Fibroblast of skin of left quadriceps (primary cell): ENCODE measurements at regions not wholly inside any gene's neighbourhood (a gene's known extent, or its start where the extent isn't known, plus 50 kb on each side); places are given as distances from the start of the nearest gene placed in this dataset.

Experiments
- DNase-seq, 2 experiments: peaks; one replicate each; pipeline ENCODE4 v3.0.0-alpha.2; 2013; ENCODE audit warnings: low read depth in 2 of 2

DNA sequence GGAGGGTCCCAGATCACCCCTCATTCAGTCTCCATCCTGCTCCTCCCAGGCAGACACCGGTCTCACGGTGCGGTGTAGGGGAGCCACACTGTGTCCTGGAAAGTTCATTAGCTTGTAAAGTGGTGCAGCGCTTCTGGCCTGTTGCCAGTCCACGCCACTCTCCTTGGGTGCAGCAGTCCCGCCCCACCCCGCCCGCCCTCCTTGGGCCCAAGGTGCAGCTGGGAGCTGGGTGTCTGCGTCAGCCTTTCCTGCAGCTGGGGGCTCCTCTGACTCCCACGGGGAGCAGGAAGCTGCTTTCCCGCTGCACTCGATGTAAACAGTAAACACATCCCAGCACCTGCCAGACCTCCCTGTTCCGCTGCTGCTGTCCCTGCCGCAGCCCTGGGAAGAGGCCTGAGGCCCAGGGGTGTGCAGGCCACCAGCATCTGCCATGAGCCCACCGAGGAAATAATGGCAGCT lies 53.8 kb upstream of the ASB18 start:
- no peak for DNase-seq

DNA sequence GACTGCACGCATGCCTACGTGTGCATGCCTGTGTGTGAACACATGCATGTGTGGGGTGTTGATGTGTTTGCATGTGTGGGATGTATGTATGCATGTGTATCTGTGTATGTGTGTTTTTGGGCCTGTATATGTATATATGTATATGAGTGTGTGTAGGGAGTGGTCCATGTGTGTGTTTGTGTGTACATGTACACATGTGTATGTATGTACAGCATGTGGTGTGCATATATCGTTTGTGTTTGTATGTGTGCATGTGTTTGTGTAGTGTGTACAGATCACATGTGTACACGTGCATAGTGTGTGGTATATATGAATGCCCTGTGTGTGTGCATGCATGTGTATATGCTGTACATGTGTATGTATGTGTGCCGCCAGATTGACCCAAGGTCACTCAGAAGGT lies 54.2 kb upstream of the ASB18 start:
- DNase-seq, result no peak

DNA sequence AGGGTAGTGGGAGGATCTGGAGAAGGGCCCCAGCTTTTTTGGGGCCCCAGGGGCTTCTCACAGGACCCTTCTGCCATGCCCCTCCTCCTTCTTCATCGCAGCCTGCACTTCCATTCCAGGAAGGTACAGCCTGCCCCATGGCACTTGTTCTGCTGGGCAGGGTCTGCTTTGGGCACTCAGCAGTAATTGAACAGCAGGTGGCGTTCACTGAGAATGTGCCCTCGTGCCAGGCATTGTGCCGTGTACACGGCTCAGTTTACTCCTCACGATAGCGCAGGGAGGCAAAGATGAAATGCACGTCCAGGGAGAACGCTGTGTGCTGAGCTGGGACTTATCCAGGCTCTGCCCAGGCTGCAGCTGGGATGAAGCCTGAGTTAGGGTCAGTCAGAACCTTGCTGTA lies 54.8 kb upstream of the ASB18 start:
- DNase-seq, result no peak

DNA sequence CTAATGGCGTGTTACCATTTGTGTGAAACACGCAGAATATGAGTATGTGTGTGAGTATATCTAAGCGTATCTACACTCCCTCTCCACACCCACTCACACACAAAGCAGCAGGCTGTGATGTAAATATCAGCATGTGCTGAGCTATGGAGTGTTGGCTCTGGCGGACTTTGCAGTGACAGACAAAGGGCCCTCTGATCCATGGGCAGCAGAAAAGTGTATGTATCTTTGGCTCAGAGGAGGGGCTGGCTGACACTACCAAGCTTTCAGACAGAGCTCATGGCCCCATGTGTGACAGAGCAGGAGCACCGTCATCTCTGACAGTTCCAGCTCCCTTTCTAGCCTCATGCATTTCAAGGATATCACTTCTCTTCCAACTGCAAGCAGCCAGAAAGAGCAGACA lies 57.2 kb upstream of the ASB18 start:
- no peak for DNase-seq

DNA sequence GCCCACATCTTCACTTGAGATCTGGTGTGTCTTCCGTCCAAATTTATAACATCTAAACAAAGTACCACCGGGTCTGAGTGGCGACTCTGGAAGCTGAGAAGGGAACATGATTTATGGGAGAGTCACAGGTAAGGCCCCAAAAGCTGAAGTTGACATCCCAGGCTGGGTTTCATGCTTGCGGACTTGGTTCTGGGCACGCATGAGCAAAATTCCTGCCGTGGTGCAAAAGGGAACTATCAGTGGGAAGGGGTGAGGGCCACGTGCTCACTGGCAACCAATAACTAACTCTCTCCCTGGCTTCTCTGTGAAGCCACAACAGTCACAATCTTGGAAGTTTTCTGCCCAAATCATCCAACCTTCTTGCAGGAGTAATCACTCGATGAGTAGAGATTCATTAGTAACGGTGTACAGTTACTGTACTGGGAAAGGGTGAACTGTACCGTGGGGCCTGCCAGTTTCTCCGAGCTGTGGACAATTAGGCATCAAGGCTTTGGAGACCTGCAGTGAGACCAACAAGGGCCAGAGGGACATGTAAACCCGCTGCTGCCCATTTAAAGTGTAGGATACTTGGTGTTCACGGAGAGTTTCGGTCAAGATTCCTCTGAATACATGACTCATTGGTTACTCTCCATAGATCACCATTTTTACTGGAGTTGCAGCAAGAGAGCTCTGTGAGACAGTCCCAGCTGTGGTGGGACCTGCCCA lies 69.4 kb upstream of the ASB18 start:
- DNase-seq, result no peak

DNA sequence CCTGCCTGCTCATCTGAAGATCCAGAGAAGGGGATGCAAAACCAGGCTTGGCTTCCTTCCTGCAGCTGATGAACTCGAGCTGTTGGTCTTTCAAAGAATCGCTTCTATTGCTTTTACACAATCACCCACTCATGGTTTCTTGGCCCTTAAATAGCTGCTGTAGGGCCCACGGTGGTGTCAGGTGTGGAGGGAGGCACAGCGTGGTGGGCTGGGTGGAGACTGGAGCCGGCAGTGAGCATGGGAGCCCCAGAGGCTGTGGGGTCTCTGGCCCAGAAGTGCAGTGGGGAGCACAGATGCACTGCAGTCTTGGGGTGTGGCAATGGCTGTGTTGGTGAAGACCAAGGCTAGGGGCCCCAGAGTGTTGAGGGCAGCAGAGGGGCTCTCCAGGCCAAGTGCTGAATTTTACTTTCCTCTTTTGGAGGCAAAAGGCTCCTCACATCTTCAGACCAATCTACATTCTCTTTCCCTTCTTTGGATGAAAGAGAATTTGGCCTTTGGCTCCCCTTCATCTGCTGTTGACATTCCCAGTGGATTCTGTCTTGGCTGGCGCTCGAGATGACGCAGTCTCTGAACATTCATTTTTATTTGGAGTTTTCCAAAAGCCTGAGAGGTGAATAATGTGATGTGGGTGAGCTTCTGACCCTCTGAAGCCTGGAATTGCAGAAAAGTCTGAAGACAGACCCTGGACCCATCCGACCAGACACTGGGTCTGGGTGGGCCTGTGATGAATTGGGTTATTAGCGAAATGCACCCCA lies 70.1 kb upstream of the ASB18 start:
- no peak for DNase-seq

DNA sequence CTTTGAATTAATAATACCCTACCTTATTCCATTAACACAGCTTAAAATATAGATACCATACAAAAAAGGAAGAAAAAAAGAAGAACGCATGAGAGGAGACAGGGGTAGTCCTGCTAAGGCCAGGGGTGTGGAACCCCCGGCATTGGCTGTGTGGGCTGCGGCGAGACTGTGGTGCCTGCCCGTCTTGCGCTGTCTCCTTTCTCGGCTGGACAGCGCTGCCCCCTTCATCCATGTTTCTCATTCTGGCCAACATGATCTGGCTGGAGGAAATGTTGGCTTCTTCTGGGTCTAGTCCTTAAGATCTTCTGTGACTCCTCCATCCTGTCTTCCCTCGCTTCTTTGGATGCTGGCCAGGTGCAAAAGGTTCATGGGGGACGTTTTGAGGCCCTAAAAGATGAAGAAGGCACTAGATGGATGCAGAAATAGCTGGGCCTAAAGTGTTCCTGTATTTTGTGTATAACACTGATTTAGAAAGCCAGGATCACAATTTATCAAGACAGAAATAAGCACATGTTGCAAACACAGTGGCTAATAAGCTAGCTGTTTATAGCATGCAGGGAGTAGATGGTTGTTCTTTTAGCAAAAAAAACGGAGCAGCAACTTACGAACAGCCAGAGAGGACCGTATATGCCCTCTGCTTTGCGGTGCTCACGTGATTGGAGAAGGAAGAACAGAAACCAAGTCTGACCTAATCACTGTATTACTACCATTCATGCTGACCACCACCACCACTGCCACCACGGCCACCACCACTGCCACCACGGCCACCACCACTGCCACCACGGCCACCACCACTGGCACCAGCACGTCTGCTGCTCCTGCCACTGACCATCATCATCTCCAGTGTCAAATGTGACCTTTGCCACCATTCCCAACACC lies 71.7 kb upstream of the ASB18 start:
- no peak for DNase-seq

DNA sequence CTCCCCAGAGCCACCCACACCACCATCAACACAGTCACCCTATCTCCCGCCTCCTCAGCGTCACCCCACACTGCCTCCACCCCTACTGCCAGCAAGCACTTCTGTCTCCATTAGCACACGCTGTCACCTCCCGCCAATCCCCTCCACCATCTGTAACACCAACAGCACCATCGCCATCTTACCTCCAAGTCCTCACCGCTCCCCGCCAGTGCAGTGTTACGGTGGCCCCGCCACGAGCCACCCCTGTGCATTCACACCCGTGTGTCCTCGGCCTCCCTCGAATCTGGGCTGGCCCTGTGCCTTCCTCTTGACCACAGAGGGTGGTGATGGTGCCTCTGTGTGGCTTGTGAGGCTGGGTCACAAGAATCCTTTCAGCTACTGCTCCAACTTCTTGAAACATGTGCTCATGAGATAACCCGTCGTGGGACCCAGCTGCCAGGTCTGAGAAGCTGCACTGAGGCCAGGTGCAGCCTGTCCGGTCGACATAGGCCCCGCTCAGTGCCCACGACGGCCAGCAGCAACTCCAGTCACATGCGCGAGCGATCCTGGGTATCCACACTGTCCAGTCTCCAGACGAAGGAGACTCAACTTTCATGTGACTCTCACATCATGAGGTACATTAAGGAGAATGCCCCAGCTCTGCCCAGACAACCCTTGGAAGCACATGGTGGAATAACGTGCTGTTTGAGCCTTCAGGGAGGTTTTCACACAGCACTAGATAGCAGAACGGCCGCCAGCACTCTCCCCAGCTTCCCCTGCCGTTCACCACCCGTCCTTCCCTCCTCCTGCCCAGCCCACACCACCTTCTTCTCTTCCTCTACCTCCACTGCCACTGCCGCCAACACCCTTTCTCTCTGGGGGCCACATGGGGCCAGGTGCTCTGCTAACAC lies 72.6 kb upstream of the ASB18 start:
- no peak for DNase-seq

DNA sequence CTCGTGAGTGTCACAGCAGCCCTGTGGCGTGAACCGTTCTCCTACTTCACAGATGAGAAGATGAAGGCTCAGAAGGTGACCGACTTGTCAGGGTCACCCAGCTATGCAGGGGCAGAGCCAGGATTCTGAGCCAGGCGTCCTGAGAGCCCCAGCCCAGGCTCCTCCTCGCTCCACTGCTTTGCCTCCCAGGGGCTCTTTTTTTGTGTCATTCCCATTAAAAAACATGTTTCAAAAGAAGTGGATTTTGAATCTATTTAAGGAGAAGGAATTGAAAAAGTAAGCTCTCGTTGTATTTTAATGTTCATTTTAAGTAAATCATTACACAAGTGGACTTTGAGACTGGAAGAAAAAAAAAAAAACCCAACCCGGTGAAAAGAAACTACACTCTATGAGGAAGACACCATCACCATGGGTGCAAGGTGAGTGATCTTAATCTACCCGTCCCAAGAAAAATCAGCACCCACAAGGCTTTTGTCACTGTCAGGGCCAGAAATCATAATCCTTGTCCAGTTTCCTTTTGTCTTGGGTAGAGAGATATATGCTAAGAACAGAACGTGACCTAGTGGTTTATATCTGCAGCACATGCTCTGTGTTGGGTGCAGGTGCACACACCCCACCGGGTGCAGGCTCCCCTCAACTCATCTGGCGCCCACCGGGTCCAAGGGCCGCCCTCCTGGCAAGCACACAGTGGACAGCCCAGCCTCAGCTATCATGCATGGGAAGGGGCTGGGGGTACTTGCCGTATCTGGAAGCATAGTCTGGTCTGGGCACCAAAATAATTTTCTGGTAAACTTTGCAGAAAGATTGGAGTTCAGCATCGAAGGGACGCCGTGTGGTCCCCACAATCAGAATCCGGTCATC lies 73.5 kb upstream of the ASB18 start:
- no peak for DNase-seq

DNA sequence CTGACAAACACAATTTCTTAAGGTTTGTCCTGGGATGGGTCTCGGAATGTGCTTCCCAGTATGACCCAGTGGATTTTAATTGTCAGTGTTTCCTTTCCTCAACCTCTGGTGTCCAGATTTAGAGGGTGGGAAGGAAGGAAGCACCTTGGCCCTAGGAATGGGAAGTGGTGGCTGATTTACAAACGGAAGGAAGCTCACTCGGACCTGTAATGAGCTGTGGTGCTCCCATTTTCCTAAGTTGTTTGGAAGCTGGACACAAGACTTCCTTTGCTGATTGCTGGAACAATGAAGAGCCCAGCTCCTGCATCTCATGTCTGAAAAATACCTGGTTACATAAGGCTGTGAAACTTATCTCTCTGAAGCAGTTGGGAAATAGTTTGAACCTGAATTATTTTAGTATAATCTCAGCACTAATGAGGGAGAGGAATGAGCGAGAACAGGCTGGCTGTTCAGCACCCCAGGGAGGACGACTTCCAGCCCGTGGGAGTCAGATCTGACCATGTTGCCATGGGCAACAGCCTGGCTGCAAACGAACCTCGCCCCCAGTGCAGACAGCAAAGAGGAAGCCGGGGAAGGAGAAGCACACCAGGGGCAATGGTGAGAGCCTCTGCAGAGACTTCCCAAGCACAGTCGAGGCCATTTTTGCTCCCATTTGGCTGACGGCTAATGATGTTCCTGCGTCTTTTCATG lies 74.4 kb upstream of the ASB18 start:
- no peak for DNase-seq

DNA sequence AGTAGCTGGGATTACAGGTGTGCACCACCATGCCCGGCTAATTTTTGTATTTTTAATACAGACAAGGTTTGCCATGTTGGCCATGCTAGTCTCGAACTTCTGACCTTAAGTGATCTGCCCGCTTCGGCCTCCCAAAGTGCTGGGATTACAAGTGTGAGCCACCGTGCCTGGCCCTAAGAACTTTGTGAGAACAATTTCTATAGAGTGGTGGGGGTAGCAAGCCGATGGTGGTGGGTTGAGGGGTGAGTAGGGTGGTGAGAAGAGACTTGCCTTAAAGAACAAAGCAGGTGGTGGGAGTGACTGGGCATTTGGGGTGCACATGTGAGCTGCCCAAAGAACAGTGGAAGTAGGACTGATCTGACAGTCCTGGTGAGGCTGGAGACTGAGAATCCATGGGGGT lies 76.0 kb upstream of the ASB18 start:
- no peak for DNase-seq

DNA sequence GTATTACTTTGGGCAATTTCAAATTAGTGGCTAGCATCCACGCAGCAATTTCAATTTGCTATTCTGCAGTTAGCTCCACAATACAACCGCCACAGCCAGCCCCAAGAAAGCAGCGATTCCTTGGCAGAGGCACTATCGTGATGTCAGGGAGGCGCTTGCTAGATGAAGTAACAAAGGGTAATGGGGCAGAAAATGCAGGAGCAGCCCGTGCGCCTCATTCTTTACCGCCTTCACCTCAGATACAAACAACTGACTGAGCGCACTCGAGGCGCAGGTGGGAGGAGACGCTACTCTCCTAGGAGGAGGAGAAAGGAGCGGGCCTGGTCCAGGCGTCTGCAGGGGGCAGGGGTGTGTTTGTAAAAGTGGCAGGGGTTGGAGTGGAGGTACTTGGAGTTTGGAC lies 76.9 kb upstream of the ASB18 start:
- no peak for DNase-seq

DNA sequence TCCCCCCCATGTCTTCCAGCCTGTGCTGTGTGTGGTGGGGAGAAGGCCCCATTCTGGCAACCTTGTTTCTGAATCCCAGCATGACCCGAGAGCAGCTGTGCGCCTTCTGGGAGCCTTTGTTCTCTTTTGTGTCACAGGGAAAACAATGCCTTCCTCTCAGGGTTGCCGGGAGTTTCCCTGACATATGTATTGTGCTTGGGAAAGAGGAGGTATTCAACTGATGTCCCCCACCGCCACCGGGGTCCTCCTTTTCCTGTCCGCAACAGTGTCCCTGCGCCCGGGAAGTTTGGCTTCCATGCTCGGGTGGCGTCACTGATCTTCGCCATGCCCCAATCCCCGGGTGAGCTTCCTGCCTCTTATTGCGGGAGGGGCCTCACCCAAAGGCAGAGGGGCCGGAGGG lies 77.5 kb upstream of the ASB18 start:
- no peak for DNase-seq

DNA sequence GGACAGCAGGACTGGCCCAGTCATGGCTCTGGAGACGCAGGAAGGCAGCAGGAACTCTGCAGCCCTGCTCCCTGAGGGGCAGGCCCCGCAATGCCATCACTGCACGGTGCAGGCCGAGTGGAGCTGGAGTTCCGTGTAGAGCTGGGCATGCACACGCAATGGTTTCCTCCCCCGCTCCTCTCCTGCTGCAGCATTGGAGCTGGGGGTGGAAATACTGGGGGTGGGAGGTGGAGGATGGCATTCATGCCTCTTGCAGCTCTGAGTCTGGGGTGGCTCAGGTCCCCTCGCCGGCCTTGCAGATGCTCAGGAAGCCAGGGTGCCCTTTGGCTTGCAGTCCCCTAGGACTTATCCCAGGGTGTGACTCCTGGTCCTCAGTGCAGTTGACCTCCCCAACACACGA lies 78.3 kb upstream of the ASB18 start:
- DNase-seq, result no peak

DNA sequence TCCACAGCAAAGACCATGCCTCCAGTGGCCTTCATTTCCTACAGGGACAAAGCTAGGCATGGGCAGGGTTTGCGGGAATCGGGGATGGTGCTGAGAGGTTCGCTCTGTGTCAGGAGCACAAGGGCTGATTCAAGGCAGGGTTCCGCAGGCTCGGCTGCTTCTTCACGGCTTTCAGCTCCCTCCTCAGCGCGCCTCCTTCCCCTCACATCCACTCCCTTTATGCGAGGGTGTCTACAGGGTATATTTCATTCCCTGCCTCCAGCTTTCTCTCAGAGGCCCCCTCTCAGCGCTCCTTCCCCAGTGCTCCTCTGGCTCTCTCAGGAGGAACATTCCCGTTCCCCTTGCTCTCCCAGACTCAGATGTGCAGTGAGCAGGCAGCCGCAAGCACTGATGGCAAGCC lies 78.7 kb upstream of the ASB18 start:
- no peak for DNase-seq

DNA sequence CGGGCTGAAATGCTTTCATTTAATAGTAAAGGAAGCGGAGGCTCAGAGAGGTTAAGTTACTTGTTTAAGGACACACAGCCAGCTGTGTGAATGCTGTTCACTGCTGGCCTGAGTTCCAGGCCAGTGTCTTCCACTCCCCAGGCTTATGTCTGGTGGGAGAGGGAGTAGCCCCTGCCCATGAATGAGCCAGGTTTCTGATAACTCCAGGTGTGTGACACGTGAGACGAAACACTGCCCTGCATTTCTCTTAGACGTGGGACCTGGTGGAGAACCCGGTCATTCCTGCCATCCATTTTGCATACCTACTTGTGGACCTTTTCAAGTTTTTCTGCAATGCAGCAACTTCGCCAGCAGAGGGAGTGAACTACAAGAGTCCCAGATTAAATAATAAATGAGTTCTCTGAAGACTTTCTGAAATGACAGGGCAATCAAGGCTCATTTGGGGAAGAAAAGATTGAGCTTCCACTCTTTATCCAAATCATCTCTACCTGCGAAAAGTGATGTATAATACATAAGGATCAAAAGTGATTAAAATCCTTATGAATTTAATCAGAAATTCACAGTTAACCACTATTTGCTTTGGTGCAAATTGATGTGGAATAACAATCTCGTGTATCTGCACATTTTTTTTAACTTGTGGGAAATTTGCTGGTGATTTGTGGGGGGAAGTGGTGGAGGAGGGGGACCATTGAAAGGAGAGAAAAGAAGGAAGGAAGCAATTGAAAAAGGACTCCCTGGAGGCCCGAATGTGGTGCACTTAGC lies 79.4 kb upstream of the ASB18 start:
- DNase-seq, result peak; percentile 46 to 51

DNA sequence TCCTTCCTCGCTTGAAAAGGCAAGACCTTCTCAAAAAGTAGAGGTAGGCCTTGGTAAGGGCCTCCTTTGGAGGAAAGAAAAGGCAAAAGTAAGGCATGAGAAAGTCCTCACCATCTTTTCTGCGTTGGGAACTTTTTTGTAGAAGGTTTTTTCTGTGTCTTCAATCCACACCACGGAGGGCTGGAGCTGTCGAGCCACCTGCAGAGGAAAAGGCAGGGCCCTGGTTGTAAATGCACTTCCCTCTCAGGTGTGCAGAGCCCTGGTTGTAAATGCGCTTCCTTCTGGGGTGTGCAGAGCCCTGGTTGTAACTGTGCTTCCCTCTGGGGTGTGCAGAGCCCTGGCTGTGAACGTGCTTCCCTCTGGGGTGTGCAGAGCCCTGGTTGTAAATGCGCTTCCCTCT lies 80.2 kb upstream of the ASB18 start:
- DNase-seq, result no peak

DNA sequence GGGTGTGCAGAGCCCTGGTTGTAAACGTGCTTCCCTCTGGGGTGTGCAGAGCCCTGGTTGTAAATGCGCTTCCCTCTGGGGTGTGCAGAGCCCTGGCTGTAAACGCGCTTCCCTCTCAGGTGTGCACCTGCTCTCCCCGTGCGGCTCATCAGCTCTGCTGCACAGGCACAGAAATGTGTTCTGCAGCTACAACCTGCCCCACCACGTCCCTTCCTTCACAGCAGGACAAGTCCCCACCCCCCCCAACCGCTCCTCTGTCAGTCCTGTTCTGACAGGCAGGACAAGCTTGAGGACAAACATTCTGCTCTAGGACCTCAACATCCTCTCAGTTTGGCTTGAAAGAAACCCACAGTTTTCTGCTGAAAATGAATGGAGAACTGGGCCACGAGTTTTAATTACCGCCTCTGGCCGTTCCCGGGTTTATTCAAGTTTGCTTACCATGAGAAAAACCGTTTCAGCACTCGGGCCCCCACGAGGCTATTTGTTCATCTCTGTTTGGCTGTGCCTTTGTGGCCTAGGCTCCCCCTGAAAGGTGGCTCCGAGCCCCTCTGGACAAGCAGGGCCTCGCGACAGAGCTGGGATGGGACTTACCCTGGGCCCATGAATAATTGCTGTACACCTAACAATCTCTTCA lies 81.0 kb upstream of the ASB18 start:
- no peak for DNase-seq

DNA sequence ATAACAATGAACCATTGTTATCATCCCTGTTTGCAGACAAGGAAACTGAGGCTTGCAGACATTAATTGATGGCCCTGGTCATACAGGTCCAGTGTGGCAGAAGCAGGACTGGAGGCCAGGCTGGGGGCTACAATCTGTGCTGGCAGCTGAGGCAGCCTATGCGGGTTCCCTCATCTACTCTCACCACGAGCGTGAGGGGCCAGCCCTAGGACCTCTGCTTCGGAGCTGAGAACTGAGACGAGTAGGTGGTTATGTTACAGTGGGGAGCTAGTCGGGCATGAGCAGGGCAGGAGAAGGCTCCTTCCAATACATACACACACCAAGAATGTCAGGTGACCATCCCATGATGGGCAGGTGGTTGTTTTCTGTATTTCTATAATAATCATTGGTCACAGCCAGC lies 82.2 kb upstream of the ASB18 start:
- DNase-seq, result no peak
